ENCODE measurements at regions not wholly inside any gene's neighbourhood (a gene's known extent, or its start where the extent isn't known, plus 50 kb on each side); places are given as distances from the start of the nearest gene placed in this dataset.

GRCh38 chr6:50236164-50236563 is 186.4 kb upstream of the DEFB112 start:
- TF ChIP-seq TAF1 (IDR thresholded peaks at IDR 0.05; ENCODE audit: borderline replicate concordance, low read depth, low read length) (no peak), POLR2A (IDR thresholded peaks at IDR 0.05; ENCODE audit: low read depth, low read length) (no peak)

Data from GM12892 (cell line).